ENCODE measurements at regions not wholly inside any gene's neighbourhood (a gene's known extent, or its start where the extent isn't known, plus 50 kb on each side); places are given as distances from the start of the nearest gene placed in this dataset.
A peak's percentile ranks its signal among the peaks of the same experiment; 100 is the strongest.

GRCh38 chr3:14057701-14058100 is 67.0 kb downstream of the CHCHD4 start:
- no peak for ATAC-seq
- no peaks in the 10 kb centered on the region for H3K27me3 ChIP-seq

GRCh38 chr3:14047841-14048240 is 76.8 kb downstream of the CHCHD4 start:
- no peaks in the 10 kb centered on the region for H3K36me3 ChIP-seq
- H3K9me3 ChIP-seq = no peaks in the 10 kb centered on the region
- H3K4me1 ChIP-seq = no peaks in the 10 kb centered on the region
- H3K27me3 ChIP-seq = no peaks in the 10 kb centered on the region
- ATAC-seq (no peak), DNase-seq (no peak)
- intact Hi-C loops (cut with DNase I) = no loop called here
- H3K4me3 ChIP-seq = no peak overlapping the region
- TF ChIP-seq, protein P1, sequence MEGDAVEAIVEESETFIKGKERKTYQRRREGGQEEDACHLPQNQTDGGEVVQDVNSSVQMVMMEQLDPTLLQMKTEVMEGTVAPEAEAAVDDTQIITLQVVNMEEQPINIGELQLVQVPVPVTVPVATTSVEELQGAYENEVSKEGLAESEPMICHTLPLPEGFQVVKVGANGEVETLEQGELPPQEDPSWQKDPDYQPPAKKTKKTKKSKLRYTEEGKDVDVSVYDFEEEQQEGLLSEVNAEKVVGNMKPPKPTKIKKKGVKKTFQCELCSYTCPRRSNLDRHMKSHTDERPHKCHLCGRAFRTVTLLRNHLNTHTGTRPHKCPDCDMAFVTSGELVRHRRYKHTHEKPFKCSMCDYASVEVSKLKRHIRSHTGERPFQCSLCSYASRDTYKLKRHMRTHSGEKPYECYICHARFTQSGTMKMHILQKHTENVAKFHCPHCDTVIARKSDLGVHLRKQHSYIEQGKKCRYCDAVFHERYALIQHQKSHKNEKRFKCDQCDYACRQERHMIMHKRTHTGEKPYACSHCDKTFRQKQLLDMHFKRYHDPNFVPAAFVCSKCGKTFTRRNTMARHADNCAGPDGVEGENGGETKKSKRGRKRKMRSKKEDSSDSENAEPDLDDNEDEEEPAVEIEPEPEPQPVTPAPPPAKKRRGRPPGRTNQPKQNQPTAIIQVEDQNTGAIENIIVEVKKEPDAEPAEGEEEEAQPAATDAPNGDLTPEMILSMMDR (IDR thresholded peaks at IDR 0.05) = no peak
- no peak overlapping the region for H3K27ac ChIP-seq

More at GRCh38 chr3:14057701-14058100, 67.0 kb downstream of the CHCHD4 start:
- no peaks in the 10 kb centered on the region for H3K4me1 ChIP-seq
- H3K4me3 ChIP-seq = no peak overlapping the region
- H3K27ac ChIP-seq = no peak overlapping the region
- intact Hi-C loops (cut with DNase I) = no loop called here
- H3K9me3 ChIP-seq = peaks cover 0 to 12% of the 10 kb centered on the region in 2 donors
- DNase-seq = no peak
- no peaks in the 10 kb centered on the region for H3K36me3 ChIP-seq
- TF ChIP-seq, protein P1 (IDR thresholded peaks at IDR 0.05) = no peak

DNA sequence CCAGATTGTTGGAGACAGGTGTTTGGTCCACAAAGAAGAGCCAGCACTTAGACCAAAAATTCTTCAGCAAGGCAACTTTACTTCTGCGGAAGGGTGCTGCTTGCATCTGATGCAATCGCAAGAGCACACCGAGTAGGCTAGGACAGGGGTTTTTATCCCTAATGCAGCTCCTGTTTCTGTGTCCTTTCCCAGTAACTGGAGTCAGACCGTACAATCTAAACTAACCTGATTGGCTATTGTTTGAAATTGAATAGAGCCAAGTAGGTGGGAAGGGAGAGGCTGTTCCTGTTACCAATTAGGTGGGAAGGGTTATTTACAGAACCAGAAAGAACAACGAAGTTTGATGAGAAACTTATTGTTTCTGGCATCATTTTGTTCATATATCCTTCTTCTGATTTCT is 77.6 kb downstream of the CHCHD4 start:
- H3K4me1 ChIP-seq = no peaks in the 10 kb centered on the region
- no peak overlapping the region for H3K27ac ChIP-seq
- TF ChIP-seq, protein P1 (IDR thresholded peaks at IDR 0.05) = no peak
- H3K9me3 ChIP-seq = no peaks in the 10 kb centered on the region
- no peaks in the 10 kb centered on the region for H3K36me3 ChIP-seq
- intact Hi-C loops (cut with DNase I) = no loop called here
- H3K27me3 ChIP-seq = no peaks in the 10 kb centered on the region
- peak overlapping the region in 1 of 2 donors; percentile 6 for H3K4me3 ChIP-seq
- DNase-seq = no peak
- no peak for ATAC-seq

DNA sequence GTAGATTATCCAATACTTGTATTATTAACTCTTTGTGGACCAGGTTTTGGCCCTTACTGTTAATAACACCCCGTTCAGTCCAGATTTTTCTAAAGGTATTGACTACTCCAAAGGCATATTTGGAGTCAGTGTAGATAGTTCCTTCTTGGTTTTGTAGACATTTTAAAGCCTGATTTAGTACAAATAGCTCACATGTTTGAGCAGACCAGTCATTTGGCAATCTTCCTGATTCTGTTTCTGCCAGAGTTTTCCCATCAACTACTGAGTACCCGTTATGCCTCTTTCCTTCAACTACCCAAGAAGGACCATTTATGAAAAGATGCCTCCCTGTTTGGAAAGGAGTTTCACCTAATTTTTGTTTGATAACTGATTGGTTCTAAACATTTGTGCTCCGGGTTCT is 82.0 kb downstream of the CHCHD4 start:
- Histone ChIP-seq H3K4me1 (no peaks in the 10 kb centered on the region), H3K27ac (no peak overlapping the region), H3K27me3 (no peaks in the 10 kb centered on the region), H3K4me3 (no peak overlapping the region), H3K36me3 (no peaks in the 10 kb centered on the region), H3K9me3 (no peaks in the 10 kb centered on the region)
- DNase-seq = no peak
- no peak for ATAC-seq
- TF ChIP-seq, protein P1 (IDR thresholded peaks at IDR 0.05) = no peak
- intact Hi-C loops (cut with DNase I) = no loop called here

GRCh38 chr3:14039149-14039548 is 85.5 kb downstream of the CHCHD4 start:
- ATAC-seq (no peak), DNase-seq (no peak)
- Histone ChIP-seq H3K36me3 (no peaks in the 10 kb centered on the region), H3K9me3 (peaks cover 0 to 25% of the 10 kb centered on the region in 2 donors), H3K27me3 (no peaks in the 10 kb centered on the region), H3K4me1 (no peaks in the 10 kb centered on the region), H3K27ac (peak overlapping the region in 1 of 2 donors; percentile 15), H3K4me3 (no peak overlapping the region)
- TF ChIP-seq, protein P1 (IDR thresholded peaks at IDR 0.05) = no peak
- intact Hi-C loops (cut with DNase I) = no loop called here
